NK-92 (cell line): ENCODE measurements at regions not wholly inside any gene's neighbourhood (a gene's known extent, or its start where the extent isn't known, plus 50 kb on each side); places are given as distances from the start of the nearest gene placed in this dataset.

Experiments
- DNase-seq: peaks from one replicate; lab custom pipeline; 2025; ENCODE audit not compliant: unreplicated experiment; lab: John Stamatoyannopoulos, UW

GRCh38 chr13:107139006-107139405 lies 571.1 kb upstream of the ARGLU1 start:
- no peak for DNase-seq

GRCh38 chr13:107138486-107138885 lies 570.5 kb upstream of the ARGLU1 start:
- DNase-seq: no peak

GRCh38 chr13:107133950-107134349 lies 566.0 kb upstream of the ARGLU1 start:
- DNase-seq: no peak

GRCh38 chr13:107130566-107130965 lies 562.6 kb upstream of the ARGLU1 start:
- no peak for DNase-seq

GRCh38 chr13:107124730-107125129 lies 556.8 kb upstream of the ARGLU1 start:
- no peak for DNase-seq

GRCh38 chr13:107124129-107124718 lies 556.3 kb upstream of the ARGLU1 start:
- no peak for DNase-seq

DNA sequence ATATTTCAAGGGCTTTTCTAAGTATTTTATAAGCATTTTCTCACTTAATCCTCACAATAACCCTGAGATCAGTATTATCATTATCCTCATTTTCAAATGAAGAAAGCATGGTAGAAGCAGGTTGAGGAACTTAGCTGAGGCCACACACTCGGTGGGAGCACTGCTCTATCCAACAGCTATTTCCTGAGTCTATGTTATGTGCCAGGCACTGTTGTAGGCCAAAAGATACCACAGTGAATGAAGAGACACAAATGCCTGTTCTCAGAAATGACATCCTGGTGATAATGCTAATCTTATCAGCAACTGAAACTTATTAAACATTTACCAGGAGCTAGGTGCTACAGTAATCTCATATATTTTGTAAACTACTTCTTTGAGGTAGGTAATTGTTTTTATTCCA lies 553.9 kb upstream of the ARGLU1 start:
- no peak for DNase-seq

- no peak for DNase-seq
These were observed 552.3 kb upstream of the ARGLU1 start for GRCh38 chr13:107119989-107120881.

- no peak for DNase-seq
These were observed 550.6 kb upstream of the ARGLU1 start for GRCh38 chr13:107118506-107118905.

DNA sequence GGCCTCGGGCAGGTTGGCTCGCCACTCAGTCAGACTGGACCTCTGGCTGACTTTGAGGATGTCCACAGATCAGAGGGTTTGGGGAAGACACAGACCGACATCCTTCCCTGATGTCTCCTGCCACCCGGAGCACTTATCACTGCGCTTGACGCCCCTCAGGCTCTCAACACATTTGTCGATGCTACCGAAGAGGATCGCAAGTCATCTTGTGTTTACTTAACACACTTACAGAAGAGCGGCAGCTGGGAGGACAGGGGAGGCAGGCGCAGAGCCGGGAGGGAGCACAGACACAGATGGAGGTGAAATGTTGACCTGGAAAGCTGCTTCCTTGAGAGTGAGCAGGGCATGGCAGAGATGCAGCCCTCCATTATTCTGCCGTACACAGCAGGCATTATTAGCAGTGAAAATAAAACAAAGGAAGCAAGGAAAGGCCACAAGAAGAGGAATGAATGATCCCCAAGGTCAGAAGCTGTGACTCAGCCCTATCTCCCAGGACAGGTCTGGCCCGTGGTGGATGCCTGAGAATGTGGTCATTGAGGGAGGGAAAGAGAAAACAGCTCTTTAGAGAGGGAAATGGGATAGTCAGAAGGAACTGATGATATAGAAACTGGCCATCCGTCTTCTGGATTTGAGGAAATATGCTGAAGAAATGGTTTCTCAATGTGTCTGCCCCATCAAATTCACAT lies 549.5 kb upstream of the ARGLU1 start:
- no peak for DNase-seq

DNA sequence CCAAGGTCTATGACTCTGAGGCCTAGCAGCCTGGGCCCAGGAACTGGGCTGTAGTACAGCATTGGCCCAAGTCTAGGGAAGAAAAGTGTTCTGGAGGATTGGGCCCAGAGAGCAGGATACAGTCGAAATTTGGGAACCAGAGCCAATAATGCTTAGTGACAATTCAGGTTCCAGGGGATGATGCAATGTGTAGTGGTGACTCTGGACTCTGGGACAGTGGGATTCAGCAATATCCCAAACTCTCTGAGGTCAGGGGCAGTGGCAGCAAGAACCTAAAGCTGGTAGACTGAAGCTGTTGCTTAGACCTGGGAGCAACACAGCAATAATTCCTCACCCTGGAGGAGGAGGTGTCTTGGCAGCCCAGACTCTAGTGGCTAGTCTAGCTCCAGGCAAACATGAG lies 545.5 kb upstream of the ARGLU1 start:
- no peak for DNase-seq

DNA sequence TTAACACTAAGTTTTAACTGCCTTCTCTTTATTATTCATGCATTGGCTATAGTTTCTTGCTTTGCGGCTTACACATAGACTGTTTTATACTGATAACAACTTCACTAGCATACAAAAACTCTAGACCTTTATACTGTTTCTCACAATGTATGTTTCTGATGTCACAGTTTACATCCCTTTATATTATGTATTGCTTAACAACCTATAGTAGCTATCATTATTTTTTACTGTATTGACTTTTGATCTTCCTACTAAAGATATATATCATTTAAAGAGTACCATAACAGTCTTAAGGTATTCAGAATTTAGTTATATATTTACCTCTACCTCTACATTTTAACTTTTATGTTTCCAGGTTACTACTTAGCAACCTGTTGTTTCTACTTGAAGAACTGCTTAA lies 543.3 kb upstream of the ARGLU1 start:
- DNase-seq: no peak

- no peak for DNase-seq
These were observed 536.7 kb upstream of the ARGLU1 start for GRCh38 chr13:107104631-107105030.

- DNase-seq: no peak
These were observed 534.7 kb upstream of the ARGLU1 start for GRCh38 chr13:107102676-107103075.

DNA sequence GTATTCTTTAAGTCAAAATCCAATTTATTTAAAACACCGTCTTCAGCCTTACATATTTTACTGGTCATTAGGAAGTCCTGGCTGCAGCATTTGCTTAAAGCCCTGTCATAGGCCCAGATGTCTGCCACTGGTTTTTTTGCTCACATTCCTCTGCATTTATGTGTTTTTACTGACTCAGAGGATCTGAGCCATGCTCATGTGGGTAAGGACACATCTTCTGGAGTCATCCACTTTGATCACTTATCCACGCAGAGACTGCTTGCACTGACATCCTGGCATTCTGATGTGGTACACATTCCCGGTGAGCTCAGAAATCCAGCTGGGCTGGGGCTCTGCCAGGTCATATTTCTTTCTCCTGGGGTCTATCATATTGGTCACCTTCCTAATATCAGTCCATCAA lies 531.7 kb upstream of the ARGLU1 start:
- DNase-seq: no peak

- DNase-seq: no peak
These were observed 530.0 kb upstream of the ARGLU1 start for GRCh38 chr13:107097916-107098315.

GRCh38 chr13:107095876-107096275 lies 527.9 kb upstream of the ARGLU1 start:
- no peak for DNase-seq

DNA sequence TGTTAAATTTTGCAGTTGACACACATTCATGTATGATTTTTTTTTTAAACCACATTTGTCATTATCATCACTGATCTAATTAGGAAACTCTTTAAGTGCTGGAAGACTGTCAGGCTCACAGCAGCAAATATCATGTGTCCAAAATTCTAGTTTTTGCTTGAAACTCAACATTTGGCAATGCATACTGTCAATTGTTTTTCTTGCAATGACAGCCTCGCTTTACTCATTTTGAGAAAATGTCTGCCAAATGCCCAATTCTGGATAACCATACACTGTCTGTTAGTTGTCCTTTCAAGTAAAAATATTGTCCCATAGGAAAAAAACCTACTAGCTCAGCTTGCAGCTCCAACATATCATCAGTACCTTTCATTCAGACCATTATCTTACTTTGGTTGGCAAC lies 523.9 kb upstream of the ARGLU1 start:
- DNase-seq: no peak

DNA sequence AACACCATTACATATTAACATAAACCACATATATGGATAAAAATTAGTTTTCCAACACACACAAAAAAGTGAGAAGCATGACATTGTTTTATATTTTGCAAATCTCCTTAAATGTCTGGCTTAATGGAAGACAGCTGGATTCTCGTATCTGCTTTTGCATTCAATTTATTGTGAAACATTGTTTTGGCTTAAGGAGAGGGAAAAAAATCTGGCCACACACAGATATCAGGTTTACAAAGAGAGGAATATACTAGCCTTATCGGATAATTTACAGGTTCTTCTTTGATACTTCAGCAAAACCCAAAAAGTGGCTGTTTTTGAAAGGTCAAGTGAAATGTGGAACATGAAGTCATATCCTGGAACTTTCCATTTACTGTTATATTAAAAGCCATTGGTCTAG lies 523.5 kb upstream of the ARGLU1 start:
- DNase-seq: no peak

DNA sequence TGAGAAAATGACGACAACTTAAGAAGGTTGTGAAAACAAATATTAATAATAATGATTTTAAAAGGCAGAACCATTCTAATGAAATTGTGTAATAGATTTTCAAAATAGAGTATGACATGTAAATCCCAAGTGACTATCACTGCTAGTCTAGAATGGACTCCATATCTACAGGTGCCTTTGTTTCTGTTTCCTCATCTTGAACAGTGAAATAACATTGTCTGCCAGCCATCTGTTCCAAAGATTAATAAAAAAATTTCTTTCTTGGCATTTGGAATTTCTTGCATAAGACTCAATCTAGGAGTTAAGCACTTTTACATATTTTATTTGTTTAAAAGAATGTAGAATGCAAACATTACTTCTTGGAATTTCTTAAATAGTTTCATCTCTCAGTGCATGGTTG lies 520.1 kb upstream of the ARGLU1 start:
- DNase-seq: no peak

- DNase-seq: no peak
These were observed 511.6 kb upstream of the ARGLU1 start for GRCh38 chr13:107079423-107080049.
